SU-DHL-6 (cell line): ENCODE measurements at regions not wholly inside any gene's neighbourhood (a gene's known extent, or its start where the extent isn't known, plus 50 kb on each side); places are given as distances from the start of the nearest gene placed in this dataset.

Experiments
- H2AFZ ChIP-seq: fragments of 200-600 bp; sonication (generic); 2 replicates; pipeline ENCODE4 v1.6.1; 2014; ENCODE audit warnings: low read depth, mild to moderate bottlenecking, moderate library complexity, mixed read lengths, antibody characterized with exemption, low read length; ENCODE audit not compliant: severe bottlenecking
- H3F3A ChIP-seq: fragments of 200-600 bp; shearing (Covaris generic); 2 replicates; pipeline ENCODE4 v1.6.0; 2016; ENCODE audit warnings: antibody characterized with exemption, mild to moderate bottlenecking; ENCODE audit not compliant: insufficient read depth
- H3K27ac ChIP-seq: fragments of 200-600 bp; sonication (generic); 2 replicates; pipeline ENCODE4 v1.5.1; 2016; ENCODE audit warnings: low read depth, mild to moderate bottlenecking, low read length, moderate library complexity, mixed read lengths
- H3K27me3 ChIP-seq: fragments of 200-600 bp; sonication (generic), shearing (Covaris generic); 2 replicates; pipeline ENCODE4 v1.6.0; 2014; ENCODE audit warnings: mild to moderate bottlenecking, low read length
- H3K36me3 ChIP-seq: fragments of 200-600 bp; sonication (generic); 2 replicates; pipeline ENCODE4 v1.6.1; 2014; ENCODE audit warnings: mild to moderate bottlenecking, low read length, mixed read lengths
- H3K4me2 ChIP-seq: fragments of 300-600, 200-600 bp; shearing (Covaris generic), sonication (generic); 2 replicates; pipeline ENCODE4 v1.6.0; 2014; ENCODE audit warnings: low read length, low read depth, mild to moderate bottlenecking; ENCODE audit not compliant: poor library complexity, severe bottlenecking
- H3K4me3 ChIP-seq: fragments of 200-600 bp; sonication (generic); 2 replicates; pipeline ENCODE4 v1.5.1; 2014; ENCODE audit warnings: antibody characterized with exemption, low read length, mild to moderate bottlenecking, mixed read lengths; ENCODE audit not compliant: insufficient read depth, poor library complexity, severe bottlenecking
- H3K79me2 ChIP-seq: fragments of 200-600 bp; sonication (generic); 2 replicates; pipeline ENCODE4 v1.6.1; 2014; ENCODE audit warnings: mild to moderate bottlenecking, low read length, moderate library complexity; ENCODE audit not compliant: insufficient read depth
- H3K9ac ChIP-seq: fragments of 200-600 bp; sonication (generic); 2 replicates; pipeline ENCODE4 v1.7.0; 2014; ENCODE audit warnings: mild to moderate bottlenecking, low read length
- H3K9me2 ChIP-seq: fragments of 200-600 bp; sonication (generic); replicated peaks from 2 replicates; pipeline ENCODE4 v1.6.1; 2014; ENCODE audit warnings: low read length; ENCODE audit not compliant: insufficient read depth
- H3K9me3 ChIP-seq: fragments of 200-600 bp; sonication (generic); 2 replicates; pipeline ENCODE4 v1.6.1; 2014; ENCODE audit warnings: low read length, mixed read lengths; ENCODE audit not compliant: insufficient read depth
- H4K20me1 ChIP-seq: fragments of 200-600 bp; sonication (generic); 2 replicates; pipeline ENCODE4 v1.6.1; 2014; ENCODE audit warnings: low read depth, mild to moderate bottlenecking, antibody characterized with exemption, low read length, moderate library complexity, mixed read lengths
- CTCF ChIP-seq: fragments of 200-600 bp; sonication (generic); IDR thresholded peaks from one replicate; pipeline ENCODE4 v1.5.1; 2017; ENCODE audit warnings: antibody characterized with exemption, mild to moderate bottlenecking, low read length, moderate library complexity; ENCODE audit not compliant: insufficient read depth, poor library complexity, severe bottlenecking
- EZH2phosphoT487 ChIP-seq: fragments of 200-600 bp; sonication (generic), shearing (Covaris generic); conservative IDR thresholded peaks from 2 replicates; pipeline ENCODE4 v1.6.1; 2018; ENCODE audit warnings: mild to moderate bottlenecking, antibody characterized with exemption, low read length, moderate library complexity, mixed read lengths

GRCh38 chr4:182193311-182193710 is 49.9 kb upstream of the TENM3 start:
- Histone ChIP-seq H3K27ac (no peak overlapping the region), H3F3A (no peaks in the 10 kb centered on the region), H3K9me2 (no peaks in the 10 kb centered on the region; the same call in 1 of the 2 replicates), H2AFZ (no peak overlapping the region), H3K4me3 (no peak overlapping the region), H3K79me2 (no peaks in the 10 kb centered on the region), H4K20me1 (no peaks in the 10 kb centered on the region), H3K27me3 (no peaks in the 10 kb centered on the region), H3K9me3 (no peaks in the 10 kb centered on the region), H3K4me2 (no peak overlapping the region), H3K9ac (no peak overlapping the region), H3K36me3 (no peaks in the 10 kb centered on the region)
- TF ChIP-seq EZH2phosphoT487 (no peak), CTCF (no peak)
